ENCODE measurements at regions not wholly inside any gene's neighbourhood (a gene's known extent, or its start where the extent isn't known, plus 50 kb on each side); places are given as distances from the start of the nearest gene placed in this dataset.

DNA sequence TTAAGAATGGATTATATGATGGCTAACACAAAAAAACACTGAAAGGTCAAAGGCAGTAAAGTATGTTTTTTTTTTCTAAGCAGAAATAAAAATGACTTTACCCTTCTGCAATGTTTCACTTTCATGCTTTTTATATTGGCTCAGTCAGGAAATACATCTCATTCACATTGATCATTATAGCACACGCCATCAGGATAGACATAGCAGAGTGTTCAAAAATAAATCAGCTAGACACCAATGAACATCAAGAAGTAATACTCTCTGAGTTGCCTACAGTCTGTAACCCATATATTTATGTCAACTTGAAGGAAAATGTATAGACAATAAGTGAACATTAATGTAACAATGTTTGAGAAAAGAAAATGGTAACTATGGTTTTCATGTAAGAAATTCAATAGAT lies 535.2 kb upstream of the EPHA7 start:
- TF ChIP-seq POLR2A (IDR thresholded peaks at IDR 0.05), result no peak
- TF ChIP-seq, protein P1, sequence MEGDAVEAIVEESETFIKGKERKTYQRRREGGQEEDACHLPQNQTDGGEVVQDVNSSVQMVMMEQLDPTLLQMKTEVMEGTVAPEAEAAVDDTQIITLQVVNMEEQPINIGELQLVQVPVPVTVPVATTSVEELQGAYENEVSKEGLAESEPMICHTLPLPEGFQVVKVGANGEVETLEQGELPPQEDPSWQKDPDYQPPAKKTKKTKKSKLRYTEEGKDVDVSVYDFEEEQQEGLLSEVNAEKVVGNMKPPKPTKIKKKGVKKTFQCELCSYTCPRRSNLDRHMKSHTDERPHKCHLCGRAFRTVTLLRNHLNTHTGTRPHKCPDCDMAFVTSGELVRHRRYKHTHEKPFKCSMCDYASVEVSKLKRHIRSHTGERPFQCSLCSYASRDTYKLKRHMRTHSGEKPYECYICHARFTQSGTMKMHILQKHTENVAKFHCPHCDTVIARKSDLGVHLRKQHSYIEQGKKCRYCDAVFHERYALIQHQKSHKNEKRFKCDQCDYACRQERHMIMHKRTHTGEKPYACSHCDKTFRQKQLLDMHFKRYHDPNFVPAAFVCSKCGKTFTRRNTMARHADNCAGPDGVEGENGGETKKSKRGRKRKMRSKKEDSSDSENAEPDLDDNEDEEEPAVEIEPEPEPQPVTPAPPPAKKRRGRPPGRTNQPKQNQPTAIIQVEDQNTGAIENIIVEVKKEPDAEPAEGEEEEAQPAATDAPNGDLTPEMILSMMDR (IDR thresholded peaks at IDR 0.05), result no peak
- intact Hi-C loops (cut with DNase I), result no loop called here

DNA sequence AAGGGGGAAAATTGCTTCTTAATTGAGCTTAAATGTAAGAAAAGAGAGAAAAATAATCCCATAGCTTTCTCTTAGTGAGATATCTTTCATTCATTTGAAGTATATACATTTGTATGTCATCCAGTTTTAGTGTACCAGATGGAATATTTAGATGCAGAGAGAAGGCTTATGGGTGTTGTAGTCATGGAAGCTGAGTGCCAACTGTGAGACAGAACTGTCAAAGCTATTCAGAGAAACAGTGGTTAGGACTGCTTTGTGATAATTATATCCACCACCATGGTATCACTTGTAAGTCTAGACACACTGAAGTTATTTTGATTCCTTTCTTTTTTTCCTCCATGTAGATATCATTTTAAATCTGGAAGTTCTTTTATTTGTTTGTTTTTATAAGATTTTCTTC lies 524.3 kb upstream of the EPHA7 start:
- Histone ChIP-seq H3K9me3 (replicated peaks in 1 of 3) (no peaks in the 10 kb centered on the region), H3K27ac (no peak overlapping the region), H3K36me3 (replicated peaks in 1 of 2) (no peaks in the 10 kb centered on the region), H3K27me3 (no peaks in the 10 kb centered on the region), H3K4me3 (no peak overlapping the region), H3K4me1 (replicated peaks in 1 of 2) (no peaks in the 10 kb centered on the region)
- no peak for DNase-seq
- TF ChIP-seq POLR2A (IDR thresholded peaks at IDR 0.05), result no peak
- TF ChIP-seq, protein P1 (IDR thresholded peaks at IDR 0.05), result no peak
- intact Hi-C loops (cut with DNase I), result no loop called here

More for the DNA sequence above, 535.2 kb upstream of the EPHA7 start:
- H3K27me3 ChIP-seq, result no peaks in the 10 kb centered on the region
- H3K4me3 ChIP-seq, result no peak overlapping the region
- 33 to 47% (median 44%) methylated on average over 1 of the region's 1 CpG for WGBS, 4 donors
- no peaks in the 10 kb centered on the region for H3K9me3 ChIP-seq (replicated peaks in 1 of 3)
- DNase-seq, result no peak
- no peaks in the 10 kb centered on the region for H3K36me3 ChIP-seq (replicated peaks in 1 of 2)
- no peaks in the 10 kb centered on the region for H3K4me1 ChIP-seq (replicated peaks in 1 of 2)
- H3K27ac ChIP-seq, result no peak overlapping the region

DNA sequence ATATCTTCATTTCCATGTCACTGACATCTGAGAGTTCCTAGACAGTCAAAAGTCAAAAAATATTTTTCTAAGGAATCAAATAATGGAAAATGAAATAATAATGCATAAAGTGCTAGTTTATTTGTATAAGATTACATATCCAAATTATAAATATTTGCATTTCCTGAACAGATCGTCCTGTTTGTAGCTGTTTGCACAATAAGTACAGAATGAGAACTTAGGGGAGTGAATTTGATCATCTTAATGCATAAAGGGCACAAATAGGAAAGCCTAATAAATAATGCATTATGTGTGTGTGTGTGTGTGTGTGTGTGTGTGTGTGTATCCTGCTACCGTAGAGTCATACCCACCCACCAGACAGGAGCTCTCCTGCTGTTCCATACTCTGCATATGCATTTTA lies 521.0 kb upstream of the EPHA7 start:
- DNase-seq, result no peak
- TF ChIP-seq POLR2A (IDR thresholded peaks at IDR 0.05), result no peak
- TF ChIP-seq, protein P1 (IDR thresholded peaks at IDR 0.05), result no peak
- Histone ChIP-seq H3K4me1 (replicated peaks in 1 of 2) (no peaks in the 10 kb centered on the region), H3K27ac (no peak overlapping the region), H3K27me3 (no peaks in the 10 kb centered on the region), H3K4me3 (no peak overlapping the region), H3K36me3 (replicated peaks in 1 of 2) (no peaks in the 10 kb centered on the region), H3K9me3 (replicated peaks in 1 of 3) (no peaks in the 10 kb centered on the region)
- intact Hi-C loops (cut with DNase I), result no loop called here
- 61 to 71% (median 66%) methylated on average over 2 of the region's 2 CpGs for WGBS, 4 donors

DNA sequence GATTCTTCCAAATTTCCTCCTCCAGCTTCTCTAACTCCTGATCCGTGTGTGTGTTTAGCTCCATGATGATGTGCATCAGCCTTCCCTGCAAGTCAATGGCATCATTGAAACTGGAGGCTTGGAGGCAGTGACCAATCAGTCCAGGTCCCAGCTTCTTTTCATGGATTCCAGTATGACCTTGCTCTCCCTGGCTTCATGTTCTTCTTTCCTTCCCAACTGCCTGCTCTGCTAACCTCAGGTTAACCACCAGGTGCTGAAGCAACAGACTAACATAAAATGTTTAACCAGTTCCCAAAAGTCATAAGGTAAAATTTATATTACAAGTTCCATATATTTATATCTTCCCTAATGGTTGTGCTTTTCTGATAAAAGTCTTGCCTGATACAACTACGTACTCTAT lies 512.8 kb upstream of the EPHA7 start:
- Histone ChIP-seq H3K36me3 (replicated peaks in 1 of 2) (no peaks in the 10 kb centered on the region), H3K4me3 (no peak overlapping the region), H3K4me1 (replicated peaks in 1 of 2) (no peaks in the 10 kb centered on the region), H3K9me3 (replicated peaks in 1 of 3) (no peaks in the 10 kb centered on the region), H3K27me3 (no peaks in the 10 kb centered on the region), H3K27ac (no peak overlapping the region)
- intact Hi-C loops (cut with DNase I), result no loop called here
- no peak for TF ChIP-seq POLR2A (IDR thresholded peaks at IDR 0.05)
- TF ChIP-seq, protein P1 (IDR thresholded peaks at IDR 0.05), result no peak
- no peak for DNase-seq
- 56 to 81% (median 72%) methylated on average over 2 of the region's 2 CpGs for WGBS, 4 donors

All from adrenal gland (tissue), 9 donors.